ENCODE measurements at regions not wholly inside any gene's neighbourhood (a gene's known extent, or its start where the extent isn't known, plus 50 kb on each side); places are given as distances from the start of the nearest gene placed in this dataset.

GRCh38 chr4:63784822-63785221 lies 624.4 kb downstream of the TECRL start:
- Histone ChIP-seq H2BK120ac (ENCODE audit: low read depth, low read length, poor library complexity, severe bottlenecking) (no peak overlapping the region), H3T11ph (ENCODE audit: low read length) (no peak overlapping the region), H3K4ac (ENCODE audit: low read depth, low read length) (no peak overlapping the region), H3K9me3 (ENCODE audit: control insufficient read depth, low read depth, low read length) (no peaks in the 10 kb centered on the region), H3K79me2 (ENCODE audit: insufficient read depth, low read length) (no peaks in the 10 kb centered on the region), H3K9ac (ENCODE audit: extremely low read depth, insufficient read length, low read length) (no peak overlapping the region), H3K4me2 (ENCODE audit: insufficient read depth, insufficient read length, low read length) (no peak overlapping the region), H3K79me1 (ENCODE audit: insufficient read depth, low read depth, low read length, poor library complexity, severe bottlenecking) (no peaks in the 10 kb centered on the region), H2BK15ac (ENCODE audit: low read depth, low read length) (no peak overlapping the region), H3K27me3 (ENCODE audit: insufficient read depth, low read length) (no peaks in the 10 kb centered on the region), H3K27ac (ENCODE audit: insufficient read length, low read depth, low read length) (no peak overlapping the region), H3K18ac (ENCODE audit: insufficient read length, low read depth, low read length) (no peak overlapping the region), H2BK12ac (ENCODE audit: insufficient read length, low read depth, low read length) (no peak overlapping the region), H4K8ac (replicated peaks; ENCODE audit: insufficient read length, low read depth, low read length) (no peak overlapping the region), H3K23me2 (ENCODE audit: insufficient read length, low read depth, low read length, poor library complexity, severe bottlenecking) (no peaks in the 10 kb centered on the region), H4K20me1 (ENCODE audit: control insufficient read depth, insufficient read depth, insufficient read length) (no peaks in the 10 kb centered on the region), H2AFZ (ENCODE audit: low read length) (no peak overlapping the region), H2BK5ac (ENCODE audit: insufficient read length, low read length) (no peak overlapping the region), H3K56ac (ENCODE audit: insufficient read length, low read depth, low read length) (no peak overlapping the region), H3K4me1 (ENCODE audit: insufficient read depth, low read length) (no peaks in the 10 kb centered on the region), H4K91ac (ENCODE audit: insufficient read length, low read depth, low read length) (no peak overlapping the region), H4K5ac (ENCODE audit: insufficient read length, low read depth, low read length) (no peak overlapping the region), H2BK20ac (ENCODE audit: low read depth, low read length, poor library complexity, severe bottlenecking) (no peak overlapping the region), H3K23ac (ENCODE audit: insufficient read length, low read depth, low read length) (no peak overlapping the region), H3K14ac (ENCODE audit: insufficient read depth, low read length) (no peak overlapping the region), H2AK5ac (ENCODE audit: insufficient read length, low read length) (no peak overlapping the region)
- Mint-ChIP-seq H3K36me3 (ENCODE audit: insufficient read depth in 1 of 3, low read depth in 3 of 3) (no peaks in the 10 kb centered on the region; a peak in 1 of 7 replicates), H3K4me1 (no peaks in the 10 kb centered on the region), H3K27me3 (ENCODE audit: low read depth) (no peaks in the 10 kb centered on the region), H3K27ac (no peak overlapping the region), H3K4me3 (no peak overlapping the region), H3K9me3 (no peaks in the 10 kb centered on the region)
- TF ChIP-seq, protein P1, sequence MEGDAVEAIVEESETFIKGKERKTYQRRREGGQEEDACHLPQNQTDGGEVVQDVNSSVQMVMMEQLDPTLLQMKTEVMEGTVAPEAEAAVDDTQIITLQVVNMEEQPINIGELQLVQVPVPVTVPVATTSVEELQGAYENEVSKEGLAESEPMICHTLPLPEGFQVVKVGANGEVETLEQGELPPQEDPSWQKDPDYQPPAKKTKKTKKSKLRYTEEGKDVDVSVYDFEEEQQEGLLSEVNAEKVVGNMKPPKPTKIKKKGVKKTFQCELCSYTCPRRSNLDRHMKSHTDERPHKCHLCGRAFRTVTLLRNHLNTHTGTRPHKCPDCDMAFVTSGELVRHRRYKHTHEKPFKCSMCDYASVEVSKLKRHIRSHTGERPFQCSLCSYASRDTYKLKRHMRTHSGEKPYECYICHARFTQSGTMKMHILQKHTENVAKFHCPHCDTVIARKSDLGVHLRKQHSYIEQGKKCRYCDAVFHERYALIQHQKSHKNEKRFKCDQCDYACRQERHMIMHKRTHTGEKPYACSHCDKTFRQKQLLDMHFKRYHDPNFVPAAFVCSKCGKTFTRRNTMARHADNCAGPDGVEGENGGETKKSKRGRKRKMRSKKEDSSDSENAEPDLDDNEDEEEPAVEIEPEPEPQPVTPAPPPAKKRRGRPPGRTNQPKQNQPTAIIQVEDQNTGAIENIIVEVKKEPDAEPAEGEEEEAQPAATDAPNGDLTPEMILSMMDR (conservative IDR thresholded peaks at IDR 0.05) = no peak
- no peak for DNase-seq
- no CpG with 5 or more reads among the region's 1 CpG for WGBS (ENCODE audit: extremely low coverage, insufficient read length, low lambda C conversion rate)

Data from H9 (cell line).